H1 (cell line): ENCODE measurements at regions not wholly inside any gene's neighbourhood (a gene's known extent, or its start where the extent isn't known, plus 50 kb on each side); places are given as distances from the start of the nearest gene placed in this dataset.

Experiments used
- CTCF ChIA-PET: fragments of 300-600 bp; sonication (Branson Sonifier 250); formaldehyde crosslinking; loops from one replicate; lab custom pipeline; 2021; ENCODE audit not compliant: partially characterized antibody; lab: Charles Lee
- POLR2A ChIA-PET: fragments of 300-600 bp; sonication (Branson Sonifier 250); formaldehyde crosslinking; loops from one replicate; lab custom pipeline; 2021; ENCODE audit warnings: inconsistent platforms; ENCODE audit not compliant: partially characterized antibody; lab: Charles Lee
- DNase-seq, 2 experiments: peaks; one replicate each; pipeline versions ENCODE4 v3.0.0 to v3.0.0-alpha.2; 2010 to 2022; ENCODE audit warnings: low spot score in 2 of 2, low read depth in 1 of 2, mixed read lengths in 1 of 2
- FAIRE-seq: peaks from 2 replicates; lab custom pipeline; 2011; peaks lifted over from hg19 to GRCh38; lab: Jason Lieb, UNC
- H2AFZ ChIP-seq: 2 replicates; pipeline ENCODE4 v1.8.1; 2012; ENCODE audit warnings: low read length, inconsistent platforms
- H2AK5ac ChIP-seq: 2 replicates; pipeline ENCODE4 v1.6.1; 2013; ENCODE audit warnings: low read depth, low read length
- H2BK120ac ChIP-seq: replicated peaks from 2 replicates; pipeline ENCODE3; 2013; ENCODE audit warnings: low read depth, low read length, inconsistent platforms
- H2BK12ac ChIP-seq: 2 replicates; pipeline ENCODE4 v1.6.1; 2013; ENCODE audit warnings: low read depth, low read length
- H2BK15ac ChIP-seq: 2 replicates; pipeline ENCODE4 v1.6.1; 2013; ENCODE audit warnings: low read length
- H2BK20ac ChIP-seq: 2 replicates; pipeline ENCODE4 v1.6.1; 2013; ENCODE audit warnings: low read length
- H2BK5ac ChIP-seq: 2 replicates; pipeline ENCODE4 v1.6.1; 2013; ENCODE audit warnings: low read depth, low read length
- H3K14ac ChIP-seq: 2 replicates; pipeline ENCODE4 v1.6.1; 2013; ENCODE audit warnings: inconsistent platforms; ENCODE audit not compliant: insufficient read length
- H3K18ac ChIP-seq: 2 replicates; pipeline ENCODE4 v1.6.1; 2013; ENCODE audit warnings: low read length; ENCODE audit errors: extremely low read depth
- H3K23ac ChIP-seq: 2 replicates; pipeline ENCODE4 v1.6.1; 2013; ENCODE audit warnings: inconsistent platforms; ENCODE audit not compliant: insufficient read length
- H3K23me2 ChIP-seq: 2 replicates; pipeline ENCODE4 v1.6.1; 2013; ENCODE audit warnings: low read depth, low read length
- H3K27ac ChIP-seq: 2 replicates; pipeline ENCODE4 v1.6.1; 2011; ENCODE audit warnings: low read depth, low read length, inconsistent platforms
- H3K27me3 ChIP-seq, 4 experiments: replicated peaks in 1 of 4; 1 replicate in 1 of 4; 2 replicates in 3 of 4; pipeline versions ENCODE4 v1.6.1 to v1.8.1; 2011 to 2013; ENCODE audit warnings: low read length in 3 of 4, mild to moderate bottlenecking in 3 of 4, inconsistent platforms in 2 of 4, mixed read lengths in 2 of 4, moderate library complexity in 1 of 4; ENCODE audit not compliant: control insufficient read depth in 3 of 4, insufficient read depth in 3 of 4; ENCODE audit errors: extremely low read depth in 1 of 4
- H3K36me3 ChIP-seq, 4 experiments: 2 replicates each; pipeline versions ENCODE4 v1.6.1 to v1.8.1; 2011 to 2013; ENCODE audit warnings: mild to moderate bottlenecking in 4 of 4, low read length in 3 of 4, moderate library complexity in 2 of 4, control low read depth in 1 of 4, inconsistent platforms in 1 of 4; ENCODE audit not compliant: insufficient read depth in 4 of 4, control insufficient read depth in 2 of 4
- H3K4ac ChIP-seq: replicated peaks from 2 replicates; pipeline ENCODE3; 2013; ENCODE audit warnings: low read length, low read depth, mixed read lengths, inconsistent platforms; ENCODE audit not compliant: insufficient read length
- H3K4me1 ChIP-seq, 4 experiments: replicated peaks in 1 of 4; 1 replicate in 1 of 4; 2 replicates in 3 of 4; pipeline versions ENCODE4 v1.6.1 to v1.8.1; 2011 to 2013; ENCODE audit warnings: low read length in 3 of 4, inconsistent platforms in 2 of 4, mixed read lengths in 1 of 4; ENCODE audit not compliant: insufficient read depth in 4 of 4, control insufficient read depth in 3 of 4
- H3K4me2 ChIP-seq, 2 experiments: 2 replicates each; pipeline versions ENCODE4 v1.6.1 to v1.8.1; 2011 to 2013; ENCODE audit warnings: low read depth in 2 of 2, low read length in 2 of 2, control low read depth in 1 of 2, inconsistent platforms in 1 of 2, mild to moderate bottlenecking in 1 of 2; ENCODE audit not compliant: insufficient read depth in 1 of 2
- H3K4me3 ChIP-seq, 4 experiments: fragments of 200-600, 300-600 bp in 1 of 4; sonication (generic), shearing (Covaris generic), sonication (Bioruptor Twin) in 1 of 4; 2 replicates each; pipeline versions ENCODE4 v1.5.1 to v1.8.1; 2011 to 2016; ENCODE audit warnings: low read length in 4 of 4, low read depth in 3 of 4, control low read depth in 2 of 4, inconsistent platforms in 2 of 4, mild to moderate bottlenecking in 2 of 4, mixed read lengths in 1 of 4, moderate library complexity in 1 of 4; ENCODE audit not compliant: insufficient read depth in 2 of 4; ENCODE audit errors: extremely low read depth in 1 of 4
- H3K56ac ChIP-seq: replicated peaks from 2 replicates; pipeline ENCODE3; 2013; ENCODE audit warnings: low read depth, mild to moderate bottlenecking, mixed read lengths, low read length, inconsistent platforms; ENCODE audit not compliant: insufficient read length
- H3K79me1 ChIP-seq: 2 replicates; pipeline ENCODE4 v1.6.1; 2013; ENCODE audit warnings: low read depth, low read length, control low read depth
- H3K79me2 ChIP-seq, 2 experiments: 2 replicates each; pipeline versions ENCODE4 v1.6.1 to v1.8.1; 2012 to 2013; ENCODE audit warnings: low read length in 2 of 2, mild to moderate bottlenecking in 2 of 2, inconsistent platforms in 1 of 2; ENCODE audit not compliant: insufficient read depth in 2 of 2, control insufficient read depth in 1 of 2
- H3K9ac ChIP-seq, 4 experiments: replicated peaks in 1 of 4; 1 replicate in 1 of 4; 2 replicates in 3 of 4; pipeline versions ENCODE4 v1.6.1 to v1.8.1; 2011 to 2013; ENCODE audit warnings: low read depth in 3 of 4, low read length in 3 of 4, control low read depth in 2 of 4, mild to moderate bottlenecking in 2 of 4, moderate library complexity in 2 of 4, inconsistent platforms in 1 of 4; ENCODE audit errors: extremely low read depth in 1 of 4
- H3K9me3 ChIP-seq, 2 experiments: 2 replicates each; pipeline versions ENCODE4 v1.6.1 to v1.8.1; 2012 to 2013; ENCODE audit warnings: mild to moderate bottlenecking in 2 of 2, moderate library complexity in 2 of 2, control low read depth in 1 of 2, inconsistent platforms in 1 of 2, low read depth in 1 of 2, low read length in 1 of 2, mixed read lengths in 1 of 2; ENCODE audit not compliant: insufficient read depth in 2 of 2
- H4K20me1 ChIP-seq, 2 experiments: replicated peaks in 1 of 2; 2 replicates each; pipeline versions ENCODE3 to v1.8.1; 2011 to 2013; ENCODE audit warnings: inconsistent platforms in 2 of 2, low read length in 2 of 2, mild to moderate bottlenecking in 1 of 2; ENCODE audit not compliant: insufficient read depth in 2 of 2, control insufficient read depth in 1 of 2
- H4K5ac ChIP-seq: 2 replicates; pipeline ENCODE4 v1.6.1; 2013; ENCODE audit warnings: low read length, low read depth, mixed read lengths, inconsistent platforms; ENCODE audit not compliant: insufficient read length
- H4K8ac ChIP-seq: 2 replicates; pipeline ENCODE4 v1.8.0; 2013; ENCODE audit warnings: mild to moderate bottlenecking, moderate library complexity, low read length, inconsistent platforms; ENCODE audit not compliant: insufficient read depth; ENCODE audit errors: extremely low read depth
- H4K91ac ChIP-seq: replicated peaks from 2 replicates; pipeline ENCODE3; 2013; ENCODE audit warnings: low read length, mixed read lengths, inconsistent platforms; ENCODE audit not compliant: insufficient read length
- FOSL1 ChIP-seq: IDR thresholded peaks from 2 replicates; pipeline ENCODE4 v1.6.1; 2011; ENCODE audit warnings: mild to moderate bottlenecking, low read depth, low read length, moderate library complexity; ENCODE audit not compliant: insufficient read depth
- WGBS, 2 experiments: shearing (Covaris generic) in 1 of 2; methylation state at CpG; one replicate each; pipeline versions ENCODE4 v1.1.6 to v1.1.7; 2013 to 2015; ENCODE audit warnings: low lambda C conversion rate in 2 of 2, mixed read lengths in 2 of 2, inconsistent platforms in 1 of 2, low coverage in 1 of 2, missing lambda C conversion rate in 1 of 2; ENCODE audit not compliant: insufficient replicate concordance in 2 of 2, insufficient coverage in 1 of 2, insufficient read length in 1 of 2; ENCODE audit errors: extremely low coverage in 1 of 2, missing lambda C conversion rate in 1 of 2; 5-methylcytosine and 5-hydroxymethylcytosine counted together

DNA sequence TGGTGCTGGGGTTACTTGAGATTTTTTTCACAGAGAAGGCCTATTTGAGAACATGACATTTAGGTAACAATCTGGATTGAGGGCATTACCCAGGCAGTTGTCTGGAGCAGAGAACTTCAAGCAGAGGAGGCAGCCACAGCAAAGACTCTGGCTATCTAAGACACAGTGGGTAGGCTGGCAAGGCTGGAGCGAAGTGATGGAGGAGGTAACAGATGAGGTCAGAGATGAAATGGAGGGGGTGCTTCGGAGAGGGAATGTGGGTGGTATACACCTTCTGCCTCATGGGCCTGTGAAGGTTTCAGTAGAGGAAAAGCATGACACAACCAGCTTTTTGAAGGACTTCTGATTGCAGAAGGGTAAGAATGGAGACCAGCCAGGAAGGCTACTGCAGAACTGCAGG, 65.9 kb downstream of the TMEM174 start:
- Histone ChIP-seq H3K4ac (no peak overlapping the region), H2BK20ac (no peak overlapping the region; the same call in none of the 2 replicates), H3K14ac (no peak overlapping the region), H4K8ac (no peak overlapping the region), H3K79me1 (no peaks in the 10 kb centered on the region), H3K4me1 (peaks cover 0 to 5% (median 3%) of the 10 kb centered on the region in 4 experiments; a peak in 5 of 7 replicates), H4K91ac (no peak overlapping the region), H3K23me2 (peaks cover 7% of the 10 kb centered on the region), H2AK5ac (no peak overlapping the region), H2AFZ (no peak overlapping the region), H3K36me3 (no peaks in the 10 kb centered on the region), H3K27ac (no peak overlapping the region), H4K5ac (no peak overlapping the region), H3K79me2 (no peaks in the 10 kb centered on the region), H3K18ac (no peak overlapping the region), H3K56ac (no peak overlapping the region), H3K4me3 (no peak overlapping the region), H2BK12ac (no peak overlapping the region), H4K20me1 (peaks cover 0 to 3% of the 10 kb centered on the region in 2 experiments), H3K23ac (no peak overlapping the region), H2BK15ac (no peak overlapping the region), H3K4me2 (no peak overlapping the region), H3K27me3 (peaks cover 14 to 29% (median 25%) of the 10 kb centered on the region in 4 experiments), H2BK5ac (no peak overlapping the region), H3K9me3 (no peaks in the 10 kb centered on the region; a peak in 1 of 4 replicates), H2BK120ac (no peak overlapping the region), H3K9ac (no peak overlapping the region)
- FAIRE-seq = no peak
- WGBS, 2 experiments = 97% methylated on average over 2 of the region's 2 CpGs; no CpG with 5 or more reads in 1 of the 2 experiments
- POLR2A ChIA-PET = no interaction called here
- no peak for DNase-seq
- CTCF ChIA-PET = no interaction called here
- no peak for TF ChIP-seq FOSL1
